ENCODE measurements at regions not wholly inside any gene's neighbourhood (a gene's known extent, or its start where the extent isn't known, plus 50 kb on each side); places are given as distances from the start of the nearest gene placed in this dataset.

GRCh38 chr1:208421486-208421885 is 177.3 kb upstream of the PLXNA2 start:
- no peak for FAIRE-seq

GRCh38 chr1:208423526-208423925 is 179.3 kb upstream of the PLXNA2 start:
- FAIRE-seq, result no peak

- FAIRE-seq, result no peak
These were observed 180.9 kb upstream of the PLXNA2 start for GRCh38 chr1:208425096-208425495.

- no peak for FAIRE-seq
These were observed 186.0 kb upstream of the PLXNA2 start for GRCh38 chr1:208430220-208430619.

- FAIRE-seq, result no peak
These were observed 187.5 kb upstream of the PLXNA2 start for GRCh38 chr1:208431721-208432120.

GRCh38 chr1:208432346-208432745 is 188.2 kb upstream of the PLXNA2 start:
- FAIRE-seq, result no peak

- FAIRE-seq, result no peak
These were observed 188.9 kb upstream of the PLXNA2 start for GRCh38 chr1:208433086-208433485.

DNA sequence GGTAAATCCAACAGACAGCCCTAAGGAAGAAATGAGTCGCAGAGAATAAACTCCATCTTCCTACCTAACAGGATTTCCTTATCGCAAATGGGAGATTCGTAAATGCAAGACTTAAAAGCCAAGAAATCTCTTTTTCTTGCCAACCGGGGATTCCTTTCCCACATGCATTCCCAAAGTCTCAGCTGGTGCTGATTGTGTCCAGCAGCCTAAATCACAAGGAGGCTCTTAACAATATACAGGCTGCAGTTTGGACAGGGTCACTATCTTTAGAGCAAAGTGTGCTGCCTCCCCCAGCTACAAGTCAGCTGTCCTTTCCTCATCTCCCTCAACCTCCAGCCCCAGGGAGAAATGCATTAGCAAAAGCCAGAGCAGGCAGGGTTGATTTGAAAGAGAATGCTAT is 189.8 kb upstream of the PLXNA2 start:
- FAIRE-seq, result no peak

- FAIRE-seq, result no peak
These were observed 193.2 kb upstream of the PLXNA2 start for GRCh38 chr1:208437401-208437800.

DNA sequence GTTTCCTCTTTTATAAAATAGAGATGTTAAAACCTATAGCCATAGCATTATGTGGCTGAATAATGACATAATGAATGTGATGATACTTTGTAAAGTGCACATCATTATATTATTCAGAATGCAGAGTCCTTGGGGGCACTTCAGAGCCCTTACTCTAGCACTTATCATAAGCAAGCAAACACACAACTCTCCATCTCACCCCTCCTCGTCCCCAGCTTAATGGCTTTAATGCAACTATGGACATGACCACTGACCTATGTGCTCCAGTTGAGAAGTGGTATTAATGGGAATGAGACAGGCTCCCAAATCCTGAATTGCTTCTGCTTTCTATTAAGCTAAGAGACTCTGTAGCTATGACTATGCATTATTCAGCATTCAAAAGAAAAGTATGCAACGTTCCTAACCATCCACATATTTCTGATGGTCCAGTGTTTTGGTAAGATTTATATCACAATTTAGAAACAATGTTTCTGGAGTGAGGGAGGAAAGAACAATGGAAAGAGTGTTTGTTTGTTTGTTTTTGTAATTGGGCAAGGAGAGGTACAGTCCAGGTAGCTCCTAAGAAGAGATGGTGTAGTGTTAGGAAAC is 194.0 kb upstream of the PLXNA2 start:
- no peak for FAIRE-seq

DNA sequence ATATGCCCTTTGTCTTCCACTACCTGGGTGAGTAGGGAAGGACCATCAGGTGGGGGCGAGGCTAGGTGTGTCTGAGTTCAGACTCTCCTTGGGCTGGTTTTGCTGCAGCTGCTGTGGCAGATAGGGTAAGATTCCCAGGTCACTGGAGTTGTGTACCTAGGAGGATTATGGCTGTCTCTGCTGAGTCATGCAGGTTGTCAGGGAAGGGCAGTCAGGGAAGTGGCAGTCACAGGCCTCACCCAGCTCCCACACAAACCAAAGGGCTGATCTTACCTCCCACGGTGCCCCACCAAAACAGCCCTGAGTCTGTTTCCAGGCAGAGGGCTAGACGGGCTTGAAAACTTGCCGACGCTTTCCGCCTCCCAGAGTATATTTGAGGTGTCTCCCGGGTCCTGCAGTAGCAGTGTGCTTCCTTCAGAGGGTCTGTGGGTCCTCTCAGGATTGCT is 201.6 kb upstream of the PLXNA2 start:
- FAIRE-seq, result no peak

GRCh38 chr1:208446271-208446691 is 202.1 kb upstream of the PLXNA2 start:
- no peak for FAIRE-seq

- no peak for FAIRE-seq
These were observed 204.2 kb upstream of the PLXNA2 start for GRCh38 chr1:208448425-208448824.

DNA sequence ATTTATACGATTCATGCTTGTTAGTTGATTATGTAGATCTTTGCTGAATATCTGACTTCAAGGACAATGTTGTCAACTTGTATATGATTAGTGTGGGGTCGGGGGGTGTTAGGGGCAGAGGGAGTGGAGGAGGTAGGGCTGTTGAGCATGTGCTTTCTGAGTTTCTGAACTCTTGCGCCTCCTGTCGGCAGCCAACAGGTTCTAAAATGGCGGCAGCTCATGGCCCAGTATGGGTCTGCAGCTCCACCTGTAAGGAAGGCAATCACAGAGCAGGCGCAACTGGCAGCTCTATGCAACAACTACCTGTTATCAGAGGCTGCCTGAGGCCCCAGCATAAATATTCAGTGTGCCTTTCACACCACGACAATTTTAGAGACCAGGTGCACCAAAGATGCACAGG is 205.8 kb upstream of the PLXNA2 start:
- FAIRE-seq, result no peak

GRCh38 chr1:208450958-208451357 is 206.8 kb upstream of the PLXNA2 start:
- FAIRE-seq, result no peak

DNA sequence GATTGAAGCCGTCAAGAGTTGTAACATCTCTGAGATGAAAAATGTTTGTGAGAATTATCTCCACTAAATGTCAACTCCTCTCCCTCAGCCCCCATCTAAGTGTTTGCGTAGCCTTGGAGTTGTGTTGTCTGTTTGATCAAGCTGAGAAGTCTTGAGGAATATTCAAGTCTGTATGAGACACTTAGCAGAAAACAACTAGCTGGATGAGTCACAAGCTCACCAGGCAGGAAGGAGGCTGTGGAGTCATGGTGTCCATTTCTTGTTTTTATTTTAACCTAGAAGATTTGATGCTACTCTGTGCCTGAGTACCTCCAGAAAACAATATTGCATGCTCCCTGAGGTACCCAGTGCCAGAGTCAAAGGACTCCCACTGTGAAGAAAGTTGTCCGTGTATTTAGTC is 211.6 kb upstream of the PLXNA2 start:
- FAIRE-seq, result no peak

GRCh38 chr1:208456487-208456886 is 212.3 kb upstream of the PLXNA2 start:
- FAIRE-seq, result no peak

GRCh38 chr1:208460823-208461222 is 216.6 kb upstream of the PLXNA2 start:
- FAIRE-seq, result no peak

DNA sequence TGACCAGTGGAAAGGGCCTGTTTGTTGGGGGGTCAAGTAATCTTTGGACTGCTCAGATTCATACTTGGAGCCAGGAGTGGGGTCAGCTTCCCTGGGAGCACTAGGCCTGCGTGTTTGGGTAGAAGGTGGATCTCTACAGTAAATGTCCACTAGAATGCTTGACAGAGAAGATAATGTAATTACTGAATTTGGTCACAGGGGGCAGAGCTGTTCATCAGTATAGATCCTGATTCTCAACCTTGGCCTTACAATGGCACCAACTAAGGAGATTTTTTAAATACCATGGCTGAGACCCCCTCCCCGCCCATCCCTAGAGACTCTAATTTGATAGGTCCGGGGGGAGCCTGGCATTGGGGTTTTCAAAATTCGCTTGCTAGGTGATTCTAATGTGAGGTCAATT is 217.5 kb upstream of the PLXNA2 start:
- FAIRE-seq, result no peak

DNA sequence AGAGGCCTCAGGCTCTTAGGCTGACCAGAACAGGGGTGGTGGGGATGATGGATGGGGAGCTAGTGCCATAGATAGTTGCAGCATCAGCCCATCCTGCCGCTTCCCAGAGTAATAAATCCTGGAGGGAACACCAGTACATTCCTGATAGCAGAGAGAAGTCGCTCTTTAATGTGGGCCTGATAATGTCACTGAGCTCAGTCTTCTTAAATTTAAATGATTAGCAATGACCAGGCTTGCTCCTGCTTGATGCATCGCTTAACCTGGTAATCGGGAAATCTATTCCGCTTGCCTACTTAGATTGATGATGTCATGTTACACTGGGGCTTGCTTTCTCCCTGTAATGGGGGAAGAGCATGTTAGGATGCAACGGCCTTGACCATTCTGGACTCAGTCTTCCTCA is 218.6 kb upstream of the PLXNA2 start:
- no peak for FAIRE-seq

DNA sequence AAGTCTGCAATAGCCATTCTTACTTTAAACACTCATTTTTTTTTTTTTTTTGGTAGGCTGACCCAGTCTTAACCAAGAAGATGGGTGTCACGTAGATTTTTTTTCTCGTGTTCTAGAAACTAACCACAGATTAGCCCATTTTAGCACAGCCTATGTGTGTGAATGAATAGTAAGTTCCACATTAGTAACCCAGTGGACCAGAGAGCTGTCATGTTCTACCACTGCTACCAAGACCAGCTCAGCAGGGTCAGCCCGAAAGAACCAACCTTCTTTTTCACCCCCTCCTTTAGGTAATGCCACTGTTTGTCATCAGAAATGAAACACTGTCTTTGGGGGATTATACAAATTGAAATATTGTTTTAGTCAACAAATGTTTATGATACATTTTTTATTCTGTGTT is 221.1 kb upstream of the PLXNA2 start:
- FAIRE-seq, result no peak

DNA sequence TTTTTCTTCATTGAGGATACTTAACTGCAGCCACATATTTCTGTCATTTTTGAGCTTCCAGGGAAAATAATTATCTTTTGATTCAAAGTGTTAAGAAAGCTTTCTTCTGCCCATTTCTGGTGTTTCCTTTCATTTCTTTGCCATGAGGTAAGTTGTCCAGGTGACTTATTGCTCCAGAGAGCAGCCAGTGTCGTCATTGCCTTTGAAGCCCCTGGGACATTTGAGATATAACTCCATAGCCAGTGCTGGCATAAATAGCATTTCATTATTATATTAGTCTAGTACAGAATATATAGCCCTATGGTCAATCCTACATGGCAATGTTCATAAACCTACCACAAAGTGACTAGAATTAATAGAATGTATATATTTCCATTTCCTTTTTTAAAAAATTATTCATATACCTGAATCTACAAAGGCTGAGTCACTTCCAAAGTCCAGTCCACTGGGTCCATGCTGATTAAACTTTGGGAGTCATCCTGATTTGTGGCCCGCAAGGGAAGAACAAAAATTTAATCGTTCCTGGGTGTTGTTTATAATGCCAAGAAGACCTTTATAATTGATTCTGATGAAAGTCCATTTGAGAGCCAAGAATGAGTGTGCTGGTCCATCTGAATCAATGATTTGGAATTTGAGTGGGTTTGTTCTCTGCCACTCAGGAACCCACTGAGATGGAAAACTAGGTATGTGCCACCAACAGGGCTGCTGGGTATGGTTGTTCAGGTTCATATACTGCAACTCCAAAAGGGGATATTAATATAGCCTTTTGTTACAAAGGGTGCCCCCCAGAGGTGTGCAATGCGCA is 221.8 kb upstream of the PLXNA2 start:
- no peak for FAIRE-seq

DNA sequence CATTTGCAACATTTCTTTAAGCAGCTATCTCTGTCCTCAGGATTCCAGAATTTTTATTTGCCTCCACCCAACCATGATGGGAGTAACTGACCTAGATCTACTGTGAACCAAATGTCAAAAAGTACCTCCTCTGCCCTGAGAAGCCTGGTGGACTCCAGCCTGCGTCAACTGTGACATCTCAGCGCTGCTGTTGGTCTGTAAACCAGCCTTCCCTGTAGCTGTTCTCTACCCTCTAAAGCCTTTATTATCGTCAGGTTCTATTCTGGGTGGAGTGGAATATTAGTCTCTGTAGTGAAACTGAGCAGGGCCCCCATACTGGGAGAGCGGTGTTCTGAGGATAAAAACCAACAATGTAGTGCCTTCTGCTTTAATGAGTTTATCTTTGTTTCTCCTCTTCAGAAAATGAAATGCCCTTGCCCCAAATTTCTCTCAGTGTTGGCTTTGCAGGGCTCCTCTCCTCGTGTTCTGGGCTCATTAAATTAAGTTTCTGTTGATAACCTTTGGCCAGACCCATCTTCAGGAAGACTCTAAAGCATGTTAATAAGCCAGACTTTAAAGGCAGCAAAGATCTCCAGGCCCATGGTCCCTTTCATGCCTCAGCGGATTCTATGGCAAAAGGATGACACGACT is 223.1 kb upstream of the PLXNA2 start:
- no peak for FAIRE-seq

GRCh38 chr1:208475449-208475848 is 231.3 kb upstream of the PLXNA2 start:
- FAIRE-seq, result no peak
